ENCODE measurements at regions not wholly inside any gene's neighbourhood (a gene's known extent, or its start where the extent isn't known, plus 50 kb on each side); places are given as distances from the start of the nearest gene placed in this dataset.

- no peak for TF ChIP-seq CTCF (IDR thresholded peaks at IDR 0.05)
Measured at GRCh38 chr22:22130953-22131608, 113.5 kb upstream of the VPREB1 start.

GRCh38 chr22:22129387-22129786 is 115.2 kb upstream of the VPREB1 start:
- TF ChIP-seq CTCF (IDR thresholded peaks at IDR 0.05): no peak

GRCh38 chr22:22128440-22128839 is 116.1 kb upstream of the VPREB1 start:
- no peak for TF ChIP-seq CTCF (IDR thresholded peaks at IDR 0.05)

- no peak for TF ChIP-seq CTCF (IDR thresholded peaks at IDR 0.05)
Measured at GRCh38 chr22:22127100-22127499, 117.5 kb upstream of the VPREB1 start.

GRCh38 chr22:22125579-22126468 is 118.8 kb upstream of the VPREB1 start:
- TF ChIP-seq CTCF (IDR thresholded peaks at IDR 0.05): no peak

- no peak for TF ChIP-seq CTCF (IDR thresholded peaks at IDR 0.05)
Measured at GRCh38 chr22:22125028-22125578, 119.5 kb upstream of the VPREB1 start.

- TF ChIP-seq CTCF (IDR thresholded peaks at IDR 0.05): no peak
Measured at GRCh38 chr22:22124374-22124773, 120.2 kb upstream of the VPREB1 start.

Measured in LNCAP (cell line).